Effector CD8-positive, alpha-beta T cell (primary cell): ENCODE measurements at regions not wholly inside any gene's neighbourhood (a gene's known extent, or its start where the extent isn't known, plus 50 kb on each side); places are given as distances from the start of the nearest gene placed in this dataset.
"Not testable (repeated sequence)": the region's sequence is repeated elsewhere in the genome, so short reads cannot be mapped to it uniquely, and the experiment has no call there.

Experiments used
- DNase-seq: peaks from one replicate; lab custom pipeline; 2025; lab: John Stamatoyannopoulos, UW

- DNase-seq, result not testable (repeated sequence)
Measured at GRCh38 chr5:101180365-101180764, 277.3 kb upstream of the ST8SIA4 start.

- DNase-seq, result no peak
Measured at GRCh38 chr5:101176605-101177004, 273.5 kb upstream of the ST8SIA4 start.

GRCh38 chr5:101174981-101175380, 271.9 kb upstream of the ST8SIA4 start:
- DNase-seq, result no peak

- no peak for DNase-seq
Measured at GRCh38 chr5:101163088-101163487, 260.0 kb upstream of the ST8SIA4 start.

- no peak for DNase-seq
Measured at GRCh38 chr5:101160002-101160401, 256.9 kb upstream of the ST8SIA4 start.

GRCh38 chr5:101159006-101159405, 255.9 kb upstream of the ST8SIA4 start:
- no peak for DNase-seq

GRCh38 chr5:101153526-101153925, 250.4 kb upstream of the ST8SIA4 start:
- DNase-seq, result no peak

- DNase-seq, result no peak
Measured at GRCh38 chr5:101143526-101143925, 240.4 kb upstream of the ST8SIA4 start.

- DNase-seq, result no peak
Measured at GRCh38 chr5:101142102-101142501, 239.0 kb upstream of the ST8SIA4 start.

GRCh38 chr5:101136454-101136853, 233.4 kb upstream of the ST8SIA4 start:
- DNase-seq, result no peak

GRCh38 chr5:101123363-101123762, 220.3 kb upstream of the ST8SIA4 start:
- DNase-seq, result no peak

- no peak for DNase-seq
Measured at GRCh38 chr5:101112645-101113044, 209.6 kb upstream of the ST8SIA4 start.

GRCh38 chr5:101103874-101104273, 200.8 kb upstream of the ST8SIA4 start:
- no peak for DNase-seq

- no peak for DNase-seq
Measured at GRCh38 chr5:101102506-101102905, 199.4 kb upstream of the ST8SIA4 start.

- DNase-seq, result no peak
Measured at GRCh38 chr5:101091902-101092301, 188.8 kb upstream of the ST8SIA4 start.

GRCh38 chr5:101084353-101084752, 181.3 kb upstream of the ST8SIA4 start:
- DNase-seq, result no peak

- DNase-seq, result no peak
Measured at GRCh38 chr5:101080462-101081240, 177.6 kb upstream of the ST8SIA4 start.

- DNase-seq, result no peak
Measured at GRCh38 chr5:101068298-101068697, 165.2 kb upstream of the ST8SIA4 start.

- no peak for DNase-seq
Measured at GRCh38 chr5:101067429-101067828, 164.3 kb upstream of the ST8SIA4 start.

- DNase-seq, result no peak
Measured at GRCh38 chr5:101062902-101063301, 159.8 kb upstream of the ST8SIA4 start.

GRCh38 chr5:101047181-101047580, 144.1 kb upstream of the ST8SIA4 start:
- DNase-seq, result no peak

- DNase-seq, result no peak
Measured at GRCh38 chr5:101045689-101046088, 142.6 kb upstream of the ST8SIA4 start.

- not testable (repeated sequence) for DNase-seq
Measured at GRCh38 chr5:101040002-101040401, 136.9 kb upstream of the ST8SIA4 start.

GRCh38 chr5:101036778-101037177, 133.7 kb upstream of the ST8SIA4 start:
- no peak for DNase-seq
